ENCODE measurements at regions not wholly inside any gene's neighbourhood (a gene's known extent, or its start where the extent isn't known, plus 50 kb on each side); places are given as distances from the start of the nearest gene placed in this dataset.

GRCh38 chr9:126062158-126062886 lies 264.3 kb upstream of the MVB12B start (continued):
- TF ChIP-seq NFIX (CRISPR knock-in tag; IDR thresholded peaks at IDR 0.05; ENCODE audit: low read depth) (no peak), ZNF239 (CRISPR knock-in tag; IDR thresholded peaks at IDR 0.05) (no peak), CBX3 (IDR thresholded peaks at IDR 0.05; ENCODE audit: borderline replicate concordance in 1 of 2, low read length in 2 of 2) (no peak), NFATC3 (IDR thresholded peaks at IDR 0.05) (no peak), DDX20 (tag; IDR thresholded peaks at IDR 0.05; ENCODE audit: low read depth) (no peak), CEBPG (CRISPR knock-in tag; IDR thresholded peaks at IDR 0.05) (no peak), CEBPG (tag; conservative IDR thresholded peaks at IDR 0.05 in 1 of 2, IDR thresholded peaks at IDR 0.05 in 1 of 2) (no peak), MXD1 (CRISPR knock-in tag; IDR thresholded peaks at IDR 0.05; ENCODE audit: borderline replicate concordance, poor library complexity, severe bottlenecking) (no peak), SIN3B (IDR thresholded peaks at IDR 0.05; ENCODE audit: low read depth) (no peak)

GRCh38 chr9:126063326-126063725 lies 263.3 kb upstream of the MVB12B start:
- no TSS peak for BruUV-seq (replicated peaks)
- H3K79me2 ChIP-seq (ENCODE audit: control insufficient read depth, insufficient read depth, low read length), result no peaks in the 10 kb centered on the region
- ATAC-seq, result no peak
- no peak overlapping the region for H2AFZ ChIP-seq (ENCODE audit: low read depth, low read length)
- no peak overlapping the region for H3K4me3 ChIP-seq
- DNase-seq (ENCODE audit: extremely low read depth in 1 of 4, low spot score in 3 of 4), result no peak
- no peaks in the 10 kb centered on the region for H3K4me1 ChIP-seq (replicated peaks in 1 of 2; ENCODE audit: control insufficient read depth in 2 of 2, insufficient read depth in 2 of 2, low read length in 2 of 2)
- intact Hi-C loops (cut with micrococcal nuclease) (no loop called here), in situ Hi-C loops (cut with MboI) (no loop called here)
- no peak overlapping the region for H3K27ac ChIP-seq (ENCODE audit: extremely low read depth, low read depth, low read length)
- CTCF ChIA-PET (ENCODE audit: low intra/inter-chr PET ratio), result no interaction called here
- no peaks in the 10 kb centered on the region for H3K36me3 ChIP-seq (ENCODE audit: control insufficient read depth, insufficient read depth, low read length)
- H3K27me3 ChIP-seq (ENCODE audit: control insufficient read depth in 2 of 2, insufficient read depth in 2 of 2, low read length in 2 of 2), result peaks cover 6 to 15% of the 10 kb centered on the region in 2 experiments; a peak in 4 of 5 replicates
- no peak overlapping the region for H3K4me2 ChIP-seq (ENCODE audit: insufficient read depth, low read length)
- FAIRE-seq, result no peak
- 0 out of 2 replicates have a peak, but pooled peaks cover 5% of the 10 kb centered on the region for H4K20me1 ChIP-seq (replicated peaks; ENCODE audit: control insufficient read depth, insufficient read depth, low read length)
- no peaks in the 10 kb centered on the region for H3K9me3 ChIP-seq (replicated peaks; ENCODE audit: control insufficient read depth, insufficient read depth, low read depth, low read length)
- H3K9ac ChIP-seq (ENCODE audit: insufficient read depth in 1 of 2, low read depth in 2 of 2, low read length in 2 of 2), result no peak overlapping the region
- H3K9me1 ChIP-seq (ENCODE audit: control insufficient read depth, insufficient read depth, low read length), result no peaks in the 10 kb centered on the region
- WGBS (ENCODE audit: insufficient coverage, low coverage, missing lambda C conversion rate), result 3% methylated on average over 3 of the region's 5 CpGs
- POLR2A ChIA-PET, result no interaction called here
- TF ChIP-seq NFE2L1 (tag; IDR thresholded peaks at IDR 0.05; ENCODE audit: borderline replicate concordance, low read depth), result no peak
- TF ChIP-seq POLR3A (IDR thresholded peaks at IDR 0.05; ENCODE audit: borderline replicate concordance, extremely low read depth, insufficient read depth, insufficient read length), result no peak
- no peak for TF ChIP-seq E4F1 (CRISPR knock-in tag; IDR thresholded peaks at IDR 0.05; ENCODE audit: borderline replicate concordance)
- TF ChIP-seq ZNF184 (CRISPR knock-in tag; IDR thresholded peaks at IDR 0.05), result no peak
- TF ChIP-seq ZBTB33 (CRISPR knock-in tag; IDR thresholded peaks at IDR 0.05), result no peak
- TF ChIP-seq JUND (IDR thresholded peaks at IDR 0.05; ENCODE audit: borderline replicate concordance, low read depth, low read length), result no peak
- no peak for TF ChIP-seq JUND (tag; IDR thresholded peaks at IDR 0.05; ENCODE audit: borderline replicate concordance, low read depth, low read length)

Data from K562 (cell line).